ENCODE measurements at regions not wholly inside any gene's neighbourhood (a gene's known extent, or its start where the extent isn't known, plus 50 kb on each side); places are given as distances from the start of the nearest gene placed in this dataset.

DNA sequence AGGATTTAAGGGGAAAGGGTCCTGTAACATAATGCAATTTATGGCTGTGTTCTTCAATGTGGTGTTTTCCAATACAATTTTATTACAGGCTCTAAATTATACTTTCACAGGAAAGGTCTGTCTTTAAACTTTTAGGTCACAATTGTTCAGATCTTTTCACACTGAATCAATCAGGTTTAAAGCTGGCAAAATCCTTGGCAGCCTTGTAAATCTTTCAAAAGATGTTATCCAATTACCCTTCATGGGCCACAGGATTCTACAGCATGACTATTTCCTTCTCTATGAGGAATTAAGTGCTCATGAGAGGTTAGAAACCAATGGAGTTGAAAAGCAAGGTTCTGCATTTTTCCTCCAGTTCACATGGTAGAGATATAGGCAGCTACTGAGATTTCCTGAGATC is 211.5 kb upstream of the MIR17HG start:
- Histone ChIP-seq H3K36me3 (ENCODE audit: control insufficient read depth, low read length) (no peaks in the 10 kb centered on the region), H3K4me3 (ENCODE audit: low read length) (no peak overlapping the region), H3K79me2 (ENCODE audit: control insufficient read depth, low read length) (no peaks in the 10 kb centered on the region), H3K4me2 (ENCODE audit: low read length) (no peak overlapping the region), H3K9me3 (ENCODE audit: control insufficient read depth, insufficient read depth, low read length) (no peaks in the 10 kb centered on the region), H3K9me2 (replicated peaks; ENCODE audit: control insufficient read depth, low read length) (no peaks in the 10 kb centered on the region), H4K20me1 (ENCODE audit: control insufficient read depth, insufficient read depth, low read depth, low read length) (no peaks in the 10 kb centered on the region), H3K4me1 (ENCODE audit: control insufficient read depth, low read length) (no peaks in the 10 kb centered on the region), H3F3A (ENCODE audit: control insufficient read depth, insufficient read depth) (no peaks in the 10 kb centered on the region), H3K27ac (ENCODE audit: low read depth, low read length) (no peak overlapping the region), H3K27me3 (ENCODE audit: control insufficient read depth, low read length) (0 out of 2 replicates have a peak, but pooled peaks cover 3% of the 10 kb centered on the region)
- TF ChIP-seq, protein P1, sequence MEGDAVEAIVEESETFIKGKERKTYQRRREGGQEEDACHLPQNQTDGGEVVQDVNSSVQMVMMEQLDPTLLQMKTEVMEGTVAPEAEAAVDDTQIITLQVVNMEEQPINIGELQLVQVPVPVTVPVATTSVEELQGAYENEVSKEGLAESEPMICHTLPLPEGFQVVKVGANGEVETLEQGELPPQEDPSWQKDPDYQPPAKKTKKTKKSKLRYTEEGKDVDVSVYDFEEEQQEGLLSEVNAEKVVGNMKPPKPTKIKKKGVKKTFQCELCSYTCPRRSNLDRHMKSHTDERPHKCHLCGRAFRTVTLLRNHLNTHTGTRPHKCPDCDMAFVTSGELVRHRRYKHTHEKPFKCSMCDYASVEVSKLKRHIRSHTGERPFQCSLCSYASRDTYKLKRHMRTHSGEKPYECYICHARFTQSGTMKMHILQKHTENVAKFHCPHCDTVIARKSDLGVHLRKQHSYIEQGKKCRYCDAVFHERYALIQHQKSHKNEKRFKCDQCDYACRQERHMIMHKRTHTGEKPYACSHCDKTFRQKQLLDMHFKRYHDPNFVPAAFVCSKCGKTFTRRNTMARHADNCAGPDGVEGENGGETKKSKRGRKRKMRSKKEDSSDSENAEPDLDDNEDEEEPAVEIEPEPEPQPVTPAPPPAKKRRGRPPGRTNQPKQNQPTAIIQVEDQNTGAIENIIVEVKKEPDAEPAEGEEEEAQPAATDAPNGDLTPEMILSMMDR (IDR thresholded peaks at IDR 0.05; ENCODE audit: low read depth, low read length, poor library complexity, severe bottlenecking), result no peak
- no peak for TF ChIP-seq EZH2phosphoT487 (IDR thresholded peaks at IDR 0.05; ENCODE audit: borderline replicate concordance, low read length)

DNA sequence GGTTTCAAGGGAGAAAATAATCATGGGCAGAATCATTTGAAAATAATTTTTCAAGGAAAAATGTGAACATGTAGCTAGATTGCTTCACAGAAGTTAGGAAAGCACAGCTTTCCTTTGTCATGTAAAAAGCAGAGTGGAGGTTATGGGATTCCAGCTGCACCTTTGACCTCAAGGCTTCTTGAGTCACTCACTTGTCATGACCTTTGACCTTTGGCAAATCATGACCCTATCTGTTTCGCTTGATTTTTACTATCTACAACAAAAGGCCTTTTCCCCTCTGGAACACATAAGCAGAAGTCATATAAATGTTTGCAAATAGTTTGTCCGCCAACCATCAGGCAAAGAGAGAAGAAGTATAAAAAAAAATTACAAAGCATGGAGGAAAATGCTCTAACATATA is 210.7 kb upstream of the MIR17HG start:
- Histone ChIP-seq H4K20me1 (ENCODE audit: control insufficient read depth, insufficient read depth, low read depth, low read length) (no peaks in the 10 kb centered on the region), H3K9me3 (ENCODE audit: control insufficient read depth, insufficient read depth, low read length) (no peaks in the 10 kb centered on the region), H3F3A (ENCODE audit: control insufficient read depth, insufficient read depth) (no peaks in the 10 kb centered on the region), H3K4me2 (ENCODE audit: low read length) (no peak overlapping the region), H3K27ac (ENCODE audit: low read depth, low read length) (no peak overlapping the region), H3K36me3 (ENCODE audit: control insufficient read depth, low read length) (no peaks in the 10 kb centered on the region), H3K4me1 (ENCODE audit: control insufficient read depth, low read length) (no peaks in the 10 kb centered on the region), H3K4me3 (ENCODE audit: low read length) (no peak overlapping the region), H3K27me3 (ENCODE audit: control insufficient read depth, low read length) (0 out of 2 replicates have a peak, but pooled peaks cover 3% of the 10 kb centered on the region), H3K9me2 (replicated peaks; ENCODE audit: control insufficient read depth, low read length) (no peaks in the 10 kb centered on the region), H3K79me2 (ENCODE audit: control insufficient read depth, low read length) (no peaks in the 10 kb centered on the region)
- TF ChIP-seq, protein P1 (IDR thresholded peaks at IDR 0.05; ENCODE audit: low read depth, low read length, poor library complexity, severe bottlenecking), result no peak

DNA sequence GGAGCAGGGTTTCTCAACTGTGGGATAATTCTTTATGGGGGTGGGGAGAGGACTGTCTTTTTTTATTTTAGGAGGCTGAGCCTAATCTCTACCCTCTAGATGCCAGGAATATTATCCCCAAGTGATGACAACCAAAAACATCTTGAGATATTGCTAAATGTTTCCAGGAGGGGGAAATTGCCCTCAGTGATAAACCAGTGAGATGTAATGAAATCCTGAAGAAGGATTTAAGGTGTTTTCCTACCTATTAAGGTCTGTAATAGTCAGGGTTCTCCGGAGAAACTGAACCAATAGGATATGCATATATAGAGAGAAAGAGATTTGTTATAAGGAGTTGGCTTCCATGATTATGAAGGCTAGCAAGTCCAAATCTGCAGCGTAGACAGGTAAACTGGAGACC is 208.3 kb upstream of the MIR17HG start:
- Histone ChIP-seq H3K27me3 (ENCODE audit: control insufficient read depth, low read length) (0 out of 2 replicates have a peak, but pooled peaks cover 3% of the 10 kb centered on the region), H3K9me3 (ENCODE audit: control insufficient read depth, insufficient read depth, low read length) (no peaks in the 10 kb centered on the region), H3K79me2 (ENCODE audit: control insufficient read depth, low read length) (no peaks in the 10 kb centered on the region), H3F3A (ENCODE audit: control insufficient read depth, insufficient read depth) (no peaks in the 10 kb centered on the region), H3K4me2 (ENCODE audit: low read length) (no peak overlapping the region), H4K20me1 (ENCODE audit: control insufficient read depth, insufficient read depth, low read depth, low read length) (no peaks in the 10 kb centered on the region), H3K4me3 (ENCODE audit: low read length) (no peak overlapping the region), H3K36me3 (ENCODE audit: control insufficient read depth, low read length) (no peaks in the 10 kb centered on the region), H3K27ac (ENCODE audit: low read depth, low read length) (no peak overlapping the region), H3K4me1 (ENCODE audit: control insufficient read depth, low read length) (no peaks in the 10 kb centered on the region), H3K9me2 (replicated peaks; ENCODE audit: control insufficient read depth, low read length) (no peaks in the 10 kb centered on the region)
- TF ChIP-seq, protein P1 (IDR thresholded peaks at IDR 0.05; ENCODE audit: low read depth, low read length, poor library complexity, severe bottlenecking), result no peak
- TF ChIP-seq EZH2phosphoT487 (IDR thresholded peaks at IDR 0.05; ENCODE audit: borderline replicate concordance, low read length), result no peak
